Heart left ventricle (tissue), 16 donors: ENCODE measurements at regions not wholly inside any gene's neighbourhood (a gene's known extent, or its start where the extent isn't known, plus 50 kb on each side); places are given as distances from the start of the nearest gene placed in this dataset.

ENCODE experiments used
- ATAC-seq, 4 donors: fragments of 200-7000 bp; cut with Tn5 transposase; one replicate each; pipeline ENCODE4 v1.9.1; 2020 to 2022; ENCODE audit warnings: moderate library complexity in 4 of 4, mild to moderate bottlenecking in 3 of 4, moderate number of reproducible peaks in 1 of 4
- DNase-seq, 5 donors: peaks; one replicate each; pipeline ENCODE4 v3.0.0-alpha.2; 2020
- H3K27ac ChIP-seq, 12 donors: fragments of 200-600 bp; sonication (generic) in 4 of 12; one replicate each; pipeline versions ENCODE4 v1.5.0 to v1.8.0; 2016 to 2022; ENCODE audit warnings: mild to moderate bottlenecking in 2 of 12
- H3K27me3 ChIP-seq, 9 donors: fragments of 200-600 bp; sonication (generic) in 2 of 9; one replicate each; pipeline versions ENCODE4 v1.5.1 to v1.8.0; 2016 to 2022; ENCODE audit warnings: mild to moderate bottlenecking in 3 of 9
- H3K36me3 ChIP-seq, 9 donors: fragments of 200-600 bp; sonication (generic) in 2 of 9; one replicate each; pipeline versions ENCODE4 v1.5.0 to v1.8.0; 2018 to 2022; ENCODE audit warnings: mild to moderate bottlenecking in 2 of 9
- H3K4me1 ChIP-seq, 12 donors: fragments of 200-600 bp; sonication (generic) in 4 of 12; one replicate each; pipeline versions ENCODE4 v1.5.0 to v1.8.0; 2016 to 2022; ENCODE audit warnings: mild to moderate bottlenecking in 3 of 12
- H3K4me3 ChIP-seq, 12 donors: fragments of 200-600 bp; sonication (generic) in 4 of 12; one replicate each; pipeline versions ENCODE4 v1.5.0 to v1.8.0; 2017 to 2022; ENCODE audit warnings: mild to moderate bottlenecking in 9 of 12, moderate library complexity in 4 of 12
- H3K9me3 ChIP-seq, 12 donors: fragments of 200-600 bp; sonication (generic) in 4 of 12; one replicate each; pipeline versions ENCODE4 v1.5.0 to v1.8.0; 2016 to 2022; ENCODE audit warnings: mild to moderate bottlenecking in 1 of 12
- CTCF ChIP-seq, 12 donors: fragments of 200-600 bp; sonication (generic) in 4 of 12; IDR thresholded peaks; one replicate each; pipeline versions ENCODE4 v1.5.0 to v1.8.0; 2018 to 2022; ENCODE audit warnings: antibody characterized with exemption in 12 of 12, mild to moderate bottlenecking in 5 of 12
- POLR2A ChIP-seq, 2 donors: fragments of 450-650 bp; IDR thresholded peaks; one replicate each; pipeline ENCODE4 v1.6.1; 2017; ENCODE audit warnings: antibody characterized with exemption in 2 of 2, mild to moderate bottlenecking in 2 of 2, moderate library complexity in 2 of 2
- WGBS, 4 donors: extraction: QIAGEN DNeasy Blood & Tissue Kit in 2 of 4; methylation state at CpG; one replicate each; pipeline versions ENCODE4 v1.1.5 to v1.1.7; 2013 to 2018; 5-methylcytosine and 5-hydroxymethylcytosine counted together
- intact Hi-C, 10 donors: fragments of 100-400 bp; cut with DNase I; formaldehyde crosslinking; loops; one replicate each; pipeline versions ENCODE4 v1.11.1 to v1.14.2; 2022
- donor health status: ischemic (EF 13 %, LVEDD 7.1; RV severe dilation, severe dysfunction).
- donor health status: healthy with polysubstance abuse.
- donor health status: DM: no; HTN: yes; CAD: no.
- donor health status: DM: no; HTN: no; CAD: no.
- donor health status: ischemic (EF 25% LVEDD 6.9; RV normal size, moderate dysfunction).
- donor health status: ischemic (EF 25% LVEDD 5.7; RV mildly dilated, moderate dysfunction).
- donor health status: healthy.
- donor health status: DM: yes; HTN: yes; CAD: no.
- donor health status: ischemic (EF 35%, LVEDD 5.7; RV mildly dilated, moderate dysfunction).
- donor health status: nonischemic (EF 11% LVEDD 7.7; RV severe dilation, severe dysfunction).
- donor health status: DM: yes; HTN: yes; CAD: no.
- donor health status: PGD.
- donor health status: ischemic (EF 29% LVEDD 5.4; RV normal size, mild dysfunction).
- donor health status: nonischemic (EF 23%, LVEDD 6.1; RV moderate dilation, normal function).

GRCh38 chr2:66701656-66702055 lies 266.7 kb downstream of the MEIS1 start:
- Histone ChIP-seq H3K4me3 (no peak overlapping the region), H3K27me3 (peaks cover 0 to 11% (median 0%) of the 10 kb centered on the region in 9 donors), H3K4me1 (no peaks in the 10 kb centered on the region), H3K36me3 (no peaks in the 10 kb centered on the region), H3K9me3 (no peaks in the 10 kb centered on the region), H3K27ac (peak overlapping the region in 1 of 12 donors; percentile 81)
- intact Hi-C loops = no loop called here
- 53 to 83% (median 79%) methylated on average over 1 of the region's 1 CpG for WGBS, 4 donors
- ATAC-seq = no peak
- no peak for DNase-seq
- no peak for TF ChIP-seq CTCF (IDR thresholded peaks at IDR 0.05)
- no peak for TF ChIP-seq POLR2A (IDR thresholded peaks at IDR 0.05)

GRCh38 chr2:66702301-66702700 lies 267.4 kb downstream of the MEIS1 start:
- no peaks in the 10 kb centered on the region for H3K9me3 ChIP-seq
- 46 to 65% (median 60%) methylated on average over 6 of the region's 6 CpGs for WGBS, 4 donors
- peaks cover 0 to 11% (median 0%) of the 10 kb centered on the region in 9 donors for H3K27me3 ChIP-seq
- intact Hi-C loops = no loop called here
- H3K4me3 ChIP-seq = no peak overlapping the region
- no peaks in the 10 kb centered on the region for H3K4me1 ChIP-seq
- TF ChIP-seq CTCF (IDR thresholded peaks at IDR 0.05) (no peak), POLR2A (IDR thresholded peaks at IDR 0.05) (no peak)
- no peak for ATAC-seq
- H3K27ac ChIP-seq = peak overlapping the region in 1 of 12 donors; percentile 81
- DNase-seq = no peak
- no peaks in the 10 kb centered on the region for H3K36me3 ChIP-seq

- TF ChIP-seq CTCF (IDR thresholded peaks at IDR 0.05) (no peak), POLR2A (IDR thresholded peaks at IDR 0.05) (no peak)
- Histone ChIP-seq H3K4me1 (no peaks in the 10 kb centered on the region), H3K27ac (no peak overlapping the region), H3K36me3 (no peaks in the 10 kb centered on the region), H3K9me3 (no peaks in the 10 kb centered on the region), H3K4me3 (no peak overlapping the region), H3K27me3 (no peaks in the 10 kb centered on the region)
- intact Hi-C loops = no loop called here
- DNase-seq (no peak), ATAC-seq (no peak)
Measured at GRCh38 chr2:66704786-66705185, 269.9 kb downstream of the MEIS1 start.

GRCh38 chr2:66714610-66715009 lies 279.7 kb downstream of the MEIS1 start:
- no peak for TF ChIP-seq CTCF (IDR thresholded peaks at IDR 0.05)
- no peak for TF ChIP-seq POLR2A (IDR thresholded peaks at IDR 0.05)
- Histone ChIP-seq H3K9me3 (no peaks in the 10 kb centered on the region), H3K4me1 (no peaks in the 10 kb centered on the region), H3K36me3 (no peaks in the 10 kb centered on the region), H3K4me3 (no peak overlapping the region), H3K27ac (no peak overlapping the region), H3K27me3 (no peaks in the 10 kb centered on the region)
- intact Hi-C loops = no loop called here
- 74 to 81% (median 75%) methylated on average over 1 of the region's 1 CpG for WGBS, 4 donors
- DNase-seq (no peak), ATAC-seq (no peak)
